HG03039 (cell line): ENCODE measurements at regions not wholly inside any gene's neighbourhood (a gene's known extent, or its start where the extent isn't known, plus 50 kb on each side); places are given as distances from the start of the nearest gene placed in this dataset.

Experiments
- ATAC-seq: cut with Tn5 transposase; IDR thresholded peaks from one replicate; pipeline ENCODE4 v1.9.1; 2021; ENCODE audit warnings: mild to moderate bottlenecking, moderate library complexity; ENCODE audit not compliant: unreplicated experiment

GRCh38 chr14:59090572-59090971 lies 97.9 kb upstream of the DAAM1 start:
- no peak for ATAC-seq

GRCh38 chr14:59091404-59091803 lies 97.1 kb upstream of the DAAM1 start:
- ATAC-seq: no peak

- no peak for ATAC-seq
Measured at GRCh38 chr14:59091976-59092375, 96.5 kb upstream of the DAAM1 start.

- no peak for ATAC-seq
Measured at GRCh38 chr14:59093902-59094301, 94.6 kb upstream of the DAAM1 start.

GRCh38 chr14:59096303-59096702 lies 92.2 kb upstream of the DAAM1 start:
- no peak for ATAC-seq

- no peak for ATAC-seq
Measured at GRCh38 chr14:59097681-59098080, 90.8 kb upstream of the DAAM1 start.

- ATAC-seq: no peak
Measured at GRCh38 chr14:59098377-59098776, 90.1 kb upstream of the DAAM1 start.

GRCh38 chr14:59100205-59100604 lies 88.3 kb upstream of the DAAM1 start:
- no peak for ATAC-seq

GRCh38 chr14:59101476-59101875 lies 87.0 kb upstream of the DAAM1 start:
- no peak for ATAC-seq

- ATAC-seq: no peak
Measured at GRCh38 chr14:59103396-59103795, 85.1 kb upstream of the DAAM1 start.

- no peak for ATAC-seq
Measured at GRCh38 chr14:59107819-59108218, 80.6 kb upstream of the DAAM1 start.

- ATAC-seq: no peak
Measured at GRCh38 chr14:59116984-59117415, 71.5 kb upstream of the DAAM1 start.

- ATAC-seq: no peak
Measured at GRCh38 chr14:59117754-59118528, 70.5 kb upstream of the DAAM1 start.

GRCh38 chr14:59120921-59121320 lies 67.5 kb upstream of the DAAM1 start:
- ATAC-seq: no peak

GRCh38 chr14:59123531-59123930 lies 64.9 kb upstream of the DAAM1 start:
- no peak for ATAC-seq

GRCh38 chr14:59123975-59124374 lies 64.5 kb upstream of the DAAM1 start:
- ATAC-seq: no peak

GRCh38 chr14:59125156-59125555 lies 63.3 kb upstream of the DAAM1 start:
- no peak for ATAC-seq

GRCh38 chr14:59126714-59127436 lies 61.6 kb upstream of the DAAM1 start:
- no peak for ATAC-seq

GRCh38 chr14:59127437-59127732 lies 61.1 kb upstream of the DAAM1 start:
- no peak for ATAC-seq

- no peak for ATAC-seq
Measured at GRCh38 chr14:59130462-59130861, 58.0 kb upstream of the DAAM1 start.

GRCh38 chr14:59131938-59132795 lies 56.3 kb upstream of the DAAM1 start:
- ATAC-seq: no peak
